Immature natural killer cell (primary cell): ENCODE measurements at regions not wholly inside any gene's neighbourhood (a gene's known extent, or its start where the extent isn't known, plus 50 kb on each side); places are given as distances from the start of the nearest gene placed in this dataset.
"Not testable (repeated sequence)": the region's sequence is repeated elsewhere in the genome, so short reads cannot be mapped to it uniquely, and the experiment has no call there.

Experiments used
- DNase-seq, 3 donors: peaks; one replicate each; pipeline ENCODE4 v3.0.0; 2022; ENCODE audit warnings: mixed read lengths in 1 of 3
- H3K27ac Mint-ChIP-seq, 6 donors: one replicate each; pipeline ENCODE4 v1.8.0; 2020; ENCODE audit warnings: mixed read lengths in 6 of 6, mild to moderate bottlenecking in 5 of 6, inconsistent platforms in 4 of 6, moderate library complexity in 3 of 6
- H3K27me3 Mint-ChIP-seq, 3 donors: one replicate each; pipeline ENCODE4 v1.8.0; 2020 to 2021; ENCODE audit warnings: low read depth in 3 of 3, mild to moderate bottlenecking in 3 of 3, mixed read lengths in 3 of 3, moderate library complexity in 3 of 3, inconsistent platforms in 1 of 3
- H3K36me3 Mint-ChIP-seq, 3 donors: one replicate each; pipeline ENCODE4 v1.8.0; 2020; ENCODE audit warnings: mixed read lengths in 3 of 3, inconsistent platforms in 2 of 3, mild to moderate bottlenecking in 2 of 3
- H3K4me1 Mint-ChIP-seq, 2 donors: one replicate each; pipeline ENCODE4 v1.8.0; 2020; ENCODE audit warnings: inconsistent platforms in 2 of 2, mild to moderate bottlenecking in 2 of 2, mixed read lengths in 2 of 2, moderate library complexity in 1 of 2
- H3K4me3 Mint-ChIP-seq, 5 donors: one replicate each; pipeline ENCODE4 v1.8.0; 2020; ENCODE audit warnings: mild to moderate bottlenecking in 5 of 5, mixed read lengths in 5 of 5, inconsistent platforms in 3 of 5, moderate library complexity in 3 of 5
- H3K9me3 Mint-ChIP-seq, 6 donors: one replicate each; pipeline ENCODE4 v1.8.0; 2020; ENCODE audit warnings: mild to moderate bottlenecking in 6 of 6, mixed read lengths in 6 of 6, inconsistent platforms in 4 of 6, moderate library complexity in 3 of 6

DNA sequence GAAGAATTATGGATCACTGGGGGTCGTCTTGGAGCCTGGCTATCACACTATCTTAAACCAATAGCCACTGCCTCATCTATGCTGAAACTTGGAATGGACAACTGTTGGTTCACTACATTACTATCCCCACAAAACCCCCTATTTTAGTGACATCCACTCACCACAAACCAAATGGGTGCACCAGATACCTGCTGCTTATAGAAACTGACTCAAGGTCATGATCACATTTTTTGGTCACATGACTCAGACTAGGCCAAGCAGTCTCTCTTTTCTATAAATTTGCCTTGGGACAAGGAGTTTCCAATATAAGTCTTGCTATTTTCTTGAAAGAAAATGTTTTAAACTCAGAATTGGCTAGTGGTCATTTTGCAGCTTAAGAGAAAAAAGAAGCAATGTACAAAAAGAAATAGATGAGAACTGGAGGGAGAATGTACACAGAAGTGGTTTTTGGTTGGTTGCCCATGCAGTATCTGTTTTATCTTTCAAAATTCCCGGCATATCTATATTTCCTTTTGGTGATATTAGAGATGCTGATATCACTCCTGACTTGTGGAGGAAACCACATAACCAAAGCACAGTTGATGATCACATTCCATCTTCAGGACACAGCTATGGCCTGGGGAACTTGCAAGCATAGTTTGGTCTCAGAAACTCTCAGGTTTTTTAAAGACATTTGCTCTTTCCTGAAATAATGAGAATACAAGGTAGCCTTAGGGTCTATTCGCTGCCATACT lies 85.2 kb upstream of the CACNA2D1 start:
- no peak for DNase-seq
- no peak overlapping the region for H3K4me3 Mint-ChIP-seq

DNA sequence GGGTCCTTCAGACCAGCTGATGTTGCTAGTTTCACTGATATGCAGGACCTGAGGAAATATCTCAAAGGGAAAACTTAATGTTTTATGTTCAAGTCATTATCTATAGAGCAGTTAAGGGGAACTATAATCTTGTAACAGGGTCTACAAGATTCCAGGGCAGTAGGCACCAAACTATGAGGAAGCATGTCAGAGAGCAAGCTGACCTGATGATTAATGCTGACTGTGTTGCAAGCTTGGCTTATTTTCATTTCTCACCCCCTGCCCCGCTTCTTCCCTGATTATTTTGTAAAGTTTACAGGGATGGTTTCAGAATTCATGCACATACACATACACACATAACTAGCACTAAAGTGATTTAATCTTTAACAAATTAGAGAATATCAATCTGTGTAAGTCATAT lies 84.3 kb upstream of the CACNA2D1 start:
- no peaks in the 10 kb centered on the region for H3K36me3 Mint-ChIP-seq
- H3K27me3 Mint-ChIP-seq, result peaks cover 0 to 2% (median 0%) of the 10 kb centered on the region in 3 donors
- H3K4me3 Mint-ChIP-seq, result no peak overlapping the region
- no peaks in the 10 kb centered on the region for H3K4me1 Mint-ChIP-seq
- no peak for DNase-seq
- peaks cover 2 to 31% (median 6%) of the 10 kb centered on the region in 6 donors for H3K9me3 Mint-ChIP-seq
- H3K27ac Mint-ChIP-seq, result no peak overlapping the region

More for the DNA sequence above, 85.2 kb upstream of the CACNA2D1 start:
- H3K4me1 Mint-ChIP-seq, result no peaks in the 10 kb centered on the region
- H3K36me3 Mint-ChIP-seq, result no peaks in the 10 kb centered on the region
- H3K9me3 Mint-ChIP-seq, result peaks cover 1 to 31% (median 2%) of the 10 kb centered on the region in 6 donors
- H3K27ac Mint-ChIP-seq, result no peak overlapping the region
- peaks cover 0 to 2% (median 0%) of the 10 kb centered on the region in 3 donors for H3K27me3 Mint-ChIP-seq

DNA sequence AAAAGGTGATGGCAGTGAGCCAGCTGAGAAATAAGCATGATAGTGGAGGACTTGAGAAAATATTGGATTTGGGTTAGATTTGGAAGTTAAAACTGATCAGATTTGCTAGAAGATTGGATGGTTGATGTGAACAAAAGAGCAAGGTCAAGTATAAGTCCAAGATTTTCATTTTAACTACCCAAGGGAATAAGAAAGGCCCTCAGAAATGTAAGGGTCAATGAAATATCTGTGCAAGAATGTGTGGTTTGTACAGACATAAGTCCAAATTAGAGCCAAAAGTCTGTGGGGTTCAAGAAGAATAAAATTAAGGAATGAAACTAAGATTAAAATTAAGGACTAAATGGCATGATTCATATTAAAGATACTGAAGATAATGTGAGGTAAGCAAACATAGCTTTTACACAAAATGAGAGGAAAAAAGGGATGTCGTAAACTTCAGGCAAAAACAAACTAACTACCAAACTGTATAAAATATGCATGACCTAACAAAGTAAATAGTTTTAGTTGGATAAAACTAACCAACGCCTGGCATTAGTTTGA lies 78.4 kb upstream of the CACNA2D1 start:
- Mint-ChIP-seq H3K9me3 (peaks cover 0 to 30% (median 10%) of the 10 kb centered on the region in 6 donors), H3K4me1 (no peaks in the 10 kb centered on the region), H3K4me3 (no peak overlapping the region), H3K27ac (no peak overlapping the region), H3K27me3 (peaks cover 0 to 1% (median 0%) of the 10 kb centered on the region in 3 donors), H3K36me3 (no peaks in the 10 kb centered on the region)
- DNase-seq, result no peak

DNA sequence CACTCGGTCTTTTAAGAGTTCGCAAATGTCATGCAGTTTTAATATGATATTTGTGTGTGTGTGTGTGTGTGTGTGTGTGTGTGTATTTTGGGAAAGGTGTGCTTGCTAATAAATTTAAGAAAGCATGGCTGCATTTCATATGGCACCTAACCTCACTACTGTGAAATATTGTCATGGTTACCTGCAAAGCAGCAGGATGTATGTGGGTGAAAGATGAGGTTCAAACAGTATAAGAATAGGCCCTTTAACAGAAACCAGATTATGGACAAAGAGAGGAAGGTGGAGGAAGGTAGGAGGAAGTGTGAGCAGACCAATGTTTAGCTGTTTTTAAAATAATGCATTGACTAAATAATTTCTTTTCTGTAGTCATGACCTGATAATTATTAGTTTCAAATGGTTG lies 73.5 kb upstream of the CACNA2D1 start:
- peaks cover 0 to 1% (median 0%) of the 10 kb centered on the region in 3 donors for H3K27me3 Mint-ChIP-seq
- no peak overlapping the region for H3K27ac Mint-ChIP-seq
- H3K4me1 Mint-ChIP-seq, result no peaks in the 10 kb centered on the region

DNA sequence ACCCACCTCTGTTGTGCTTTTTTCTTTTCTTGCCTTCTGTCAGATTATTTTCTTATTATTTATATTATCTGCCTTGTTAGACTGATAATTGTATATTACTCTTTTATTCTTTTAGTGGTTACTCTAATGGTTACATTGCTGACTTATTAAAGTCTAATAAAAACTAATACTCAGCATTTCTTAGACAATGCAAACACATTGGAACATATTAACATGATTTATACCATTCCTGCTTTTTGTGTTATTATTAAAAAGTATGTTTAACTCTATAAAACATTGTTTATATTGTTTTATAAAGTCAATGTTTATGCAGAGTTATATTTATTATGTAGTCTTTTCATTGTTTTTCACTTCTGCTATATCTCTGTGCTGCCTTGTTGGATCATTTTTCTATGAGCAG lies 68.0 kb upstream of the CACNA2D1 start:
- Mint-ChIP-seq H3K9me3 (peaks cover 0 to 14% (median 4%) of the 10 kb centered on the region in 6 donors), H3K27ac (no peak overlapping the region), H3K36me3 (no peaks in the 10 kb centered on the region), H3K4me3 (no peak overlapping the region), H3K27me3 (peaks cover 0 to 4% (median 1%) of the 10 kb centered on the region in 3 donors), H3K4me1 (no peaks in the 10 kb centered on the region)
- no peak for DNase-seq

More for the DNA sequence above, 73.5 kb upstream of the CACNA2D1 start:
- Mint-ChIP-seq H3K9me3 (peaks cover 0 to 31% (median 6%) of the 10 kb centered on the region in 6 donors), H3K4me3 (no peak overlapping the region), H3K36me3 (no peaks in the 10 kb centered on the region)
- DNase-seq, result no peak

DNA sequence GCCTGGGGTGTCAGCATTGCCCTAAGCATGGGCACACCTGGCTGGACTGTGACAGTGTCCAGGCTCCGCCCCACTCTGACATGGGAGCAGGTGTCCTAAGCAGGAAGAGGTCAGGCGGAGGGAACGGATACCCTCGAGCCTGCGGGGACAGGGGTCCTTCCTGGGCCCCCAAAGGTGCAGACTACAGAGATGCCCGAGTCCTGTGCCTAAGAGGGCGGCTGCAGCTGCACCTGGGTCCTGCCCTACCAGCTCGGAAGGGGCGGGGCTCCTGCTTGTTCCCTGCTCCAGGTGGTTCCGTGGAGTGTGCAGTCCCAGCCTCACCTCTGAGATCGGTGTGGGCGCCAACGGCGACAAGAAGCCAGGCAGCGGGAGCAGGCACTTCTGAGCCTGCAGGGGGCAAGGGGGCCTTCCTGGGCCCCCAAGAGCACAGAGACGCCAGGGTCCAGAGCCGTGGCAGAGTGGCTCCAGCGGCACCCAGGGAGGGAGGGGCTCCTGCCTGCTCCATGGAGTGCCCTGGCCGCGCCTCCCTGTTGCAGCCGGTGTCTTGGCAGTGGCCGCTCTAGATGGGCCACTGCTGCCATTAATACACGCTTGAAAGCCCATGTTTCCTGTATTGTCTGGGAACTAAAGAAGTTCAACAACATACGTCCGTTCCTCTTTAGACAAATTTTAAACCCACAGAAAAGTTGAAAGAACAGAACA lies 64.5 kb upstream of the CACNA2D1 start:
- no peak overlapping the region for H3K27ac Mint-ChIP-seq
- H3K4me3 Mint-ChIP-seq, result no peak overlapping the region
- DNase-seq, result no peak
- H3K9me3 Mint-ChIP-seq, result peaks cover 0 to 19% (median 4%) of the 10 kb centered on the region in 6 donors
- peaks cover 0 to 3% (median 0%) of the 10 kb centered on the region in 3 donors for H3K36me3 Mint-ChIP-seq
- H3K27me3 Mint-ChIP-seq, result peaks cover 0 to 4% (median 4%) of the 10 kb centered on the region in 3 donors
- H3K4me1 Mint-ChIP-seq, result no peaks in the 10 kb centered on the region

DNA sequence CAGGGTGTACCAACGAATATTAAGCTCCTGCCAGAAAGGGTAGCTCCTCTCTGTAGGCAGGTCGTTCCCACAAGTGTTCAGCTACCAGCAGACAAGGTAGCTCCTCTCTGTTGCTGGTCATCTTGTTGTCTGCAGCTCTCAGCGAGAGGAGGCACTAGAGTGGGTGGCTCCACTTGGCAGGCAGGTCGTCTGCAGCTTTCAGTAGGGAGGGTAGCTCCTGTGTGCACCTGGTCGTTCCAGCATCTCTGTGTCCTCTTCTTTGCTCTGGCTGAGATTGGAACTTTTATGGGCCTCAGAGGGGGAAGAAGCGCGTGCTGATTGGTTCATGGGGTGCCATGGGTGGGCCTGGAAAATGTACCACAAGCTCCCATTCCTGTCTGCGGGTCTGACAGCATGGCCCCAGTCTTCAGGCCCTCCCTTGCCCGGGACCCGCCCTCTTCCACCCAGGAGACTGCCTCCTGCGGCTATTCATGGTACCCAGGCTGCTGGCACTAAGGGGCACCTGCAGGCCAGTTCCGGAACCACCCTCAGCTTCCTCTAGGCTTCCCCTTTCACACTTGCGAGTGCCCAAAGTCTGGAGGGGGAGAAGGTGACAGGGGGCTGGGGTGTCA lies 63.9 kb upstream of the CACNA2D1 start:
- H3K36me3 Mint-ChIP-seq, result peaks cover 0 to 3% (median 0%) of the 10 kb centered on the region in 3 donors
- no peak for DNase-seq
- H3K4me3 Mint-ChIP-seq, result no peak overlapping the region
- H3K27ac Mint-ChIP-seq, result no peak overlapping the region
- H3K4me1 Mint-ChIP-seq, result no peaks in the 10 kb centered on the region
- peaks cover 0 to 14% (median 4%) of the 10 kb centered on the region in 6 donors for H3K9me3 Mint-ChIP-seq
- H3K27me3 Mint-ChIP-seq, result peaks cover 0 to 4% (median 4%) of the 10 kb centered on the region in 3 donors

DNA sequence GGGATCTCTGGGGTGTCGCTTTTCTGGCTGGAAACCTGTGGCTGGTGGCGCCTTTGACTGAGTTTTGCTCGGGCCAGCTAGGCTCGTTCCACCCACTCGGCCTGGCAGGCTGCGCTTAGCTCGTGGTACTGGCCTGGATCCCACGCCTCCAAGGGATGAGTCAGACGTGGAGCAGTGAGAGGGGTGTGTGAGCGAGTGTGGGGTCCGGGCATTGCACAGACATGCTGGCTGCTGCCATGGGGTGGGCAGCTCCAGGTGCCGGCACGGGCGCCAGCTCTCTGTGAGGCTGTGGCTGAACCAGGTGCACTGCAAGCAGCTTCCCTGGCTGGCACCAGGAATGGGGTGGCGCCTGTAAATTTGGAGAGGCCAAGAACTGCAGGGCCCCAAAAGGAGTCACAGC lies 63.1 kb upstream of the CACNA2D1 start:
- Mint-ChIP-seq H3K4me1 (no peaks in the 10 kb centered on the region), H3K4me3 (no peak overlapping the region), H3K36me3 (peaks cover 0 to 3% (median 0%) of the 10 kb centered on the region in 3 donors), H3K27ac (no peak overlapping the region), H3K27me3 (peaks cover 0 to 4% (median 4%) of the 10 kb centered on the region in 3 donors), H3K9me3 (peaks cover 1 to 20% (median 6%) of the 10 kb centered on the region in 6 donors)
- no peak for DNase-seq

DNA sequence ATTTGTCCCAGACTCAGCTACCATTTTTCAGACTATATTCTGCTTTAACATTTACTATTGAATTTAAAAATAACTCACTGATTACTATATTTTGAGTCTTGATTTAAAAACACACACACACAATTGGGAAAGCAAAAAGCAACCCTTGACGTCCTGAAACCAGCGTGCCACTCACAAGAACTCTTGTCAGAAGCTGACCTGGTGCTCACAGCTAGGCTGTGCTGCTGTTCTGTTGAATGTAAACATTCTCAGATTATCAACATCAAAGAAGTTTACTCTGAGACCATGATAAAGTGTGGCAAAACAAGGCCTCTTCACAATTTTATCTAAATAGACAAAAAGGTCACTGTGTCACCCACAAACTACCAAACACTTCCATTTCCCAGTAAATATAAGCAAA lies 62.6 kb upstream of the CACNA2D1 start:
- Mint-ChIP-seq H3K4me1 (no peaks in the 10 kb centered on the region), H3K4me3 (no peak overlapping the region), H3K27ac (no peak overlapping the region), H3K36me3 (peaks cover 0 to 3% (median 0%) of the 10 kb centered on the region in 3 donors), H3K9me3 (peaks cover 1 to 25% (median 10%) of the 10 kb centered on the region in 6 donors), H3K27me3 (peaks cover 0 to 4% (median 4%) of the 10 kb centered on the region in 3 donors)
- no peak for DNase-seq

DNA sequence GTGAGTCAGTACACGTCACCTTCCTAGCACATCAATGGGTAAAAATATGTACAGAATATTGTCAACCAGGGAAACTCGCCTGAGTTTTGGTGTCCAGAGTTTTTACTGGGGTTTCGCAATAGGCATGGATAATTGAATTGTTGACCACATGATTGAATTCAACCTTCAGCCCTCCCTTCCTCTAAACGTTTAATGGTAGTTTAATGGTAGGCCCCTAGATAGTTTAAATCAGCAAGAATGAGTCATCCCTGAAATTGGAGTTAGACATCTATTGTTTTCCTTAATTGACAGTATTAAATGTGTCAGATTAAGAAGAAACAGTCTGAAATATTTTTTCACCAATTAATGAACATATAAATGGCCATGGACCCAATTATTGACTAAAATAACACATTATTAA lies 57.8 kb upstream of the CACNA2D1 start:
- no peak for DNase-seq
- peaks cover 2 to 26% (median 14%) of the 10 kb centered on the region in 6 donors for H3K9me3 Mint-ChIP-seq
- H3K4me3 Mint-ChIP-seq, result no peak overlapping the region
- no peak overlapping the region for H3K27ac Mint-ChIP-seq
- H3K27me3 Mint-ChIP-seq, result peaks cover 0 to 2% (median 0%) of the 10 kb centered on the region in 3 donors
- H3K4me1 Mint-ChIP-seq, result no peaks in the 10 kb centered on the region
- H3K36me3 Mint-ChIP-seq, result peaks cover 0 to 3% (median 0%) of the 10 kb centered on the region in 3 donors

DNA sequence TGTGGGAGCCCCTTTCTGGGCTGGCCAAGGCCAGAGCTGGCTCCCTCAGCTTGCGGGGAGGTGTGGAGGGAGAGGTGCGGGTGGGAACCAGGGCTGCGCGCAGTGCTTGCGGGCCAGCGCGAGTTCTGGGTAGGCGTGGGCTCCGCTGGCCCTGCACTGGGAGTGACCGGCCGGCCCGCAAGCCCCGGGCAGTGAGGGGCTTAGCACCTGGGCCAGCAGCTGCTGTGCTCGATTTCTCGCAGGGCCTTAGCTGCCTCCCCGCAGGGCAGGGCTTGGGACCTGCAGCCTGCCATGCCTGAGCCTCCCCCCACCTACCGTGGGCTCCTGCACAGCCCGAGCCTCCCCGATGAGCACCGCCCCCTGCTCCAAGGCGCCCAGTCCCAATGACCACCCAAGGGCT lies 56.0 kb upstream of the CACNA2D1 start:
- not testable (repeated sequence) for H3K4me3 Mint-ChIP-seq, H3K27me3 Mint-ChIP-seq, DNase-seq, H3K27ac Mint-ChIP-seq, H3K36me3 Mint-ChIP-seq, H3K4me1 Mint-ChIP-seq
- H3K9me3 Mint-ChIP-seq, result peaks cover 2 to 23% (median 13%) of the 10 kb centered on the region in 6 donors

DNA sequence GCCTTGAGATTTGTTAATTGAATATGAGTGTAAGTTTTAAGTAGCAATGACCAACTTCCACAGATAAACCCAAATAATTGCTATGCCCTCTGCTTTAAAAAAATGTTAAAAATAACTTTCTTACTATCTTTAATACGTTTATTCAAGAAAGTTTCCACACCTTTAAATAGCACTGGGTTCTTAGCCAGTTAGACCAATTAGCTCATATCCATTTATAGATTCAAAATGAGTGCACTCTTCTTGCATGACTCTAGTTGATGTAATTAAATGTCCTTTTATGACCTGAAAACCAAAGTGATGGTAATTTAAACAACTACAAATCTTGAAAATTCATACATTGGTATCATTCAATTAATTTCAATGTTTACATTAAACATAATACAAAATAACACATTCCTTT lies 50.8 kb upstream of the CACNA2D1 start:
- DNase-seq, result no peak
- Mint-ChIP-seq H3K4me3 (no peak overlapping the region), H3K36me3 (no peaks in the 10 kb centered on the region), H3K4me1 (no peaks in the 10 kb centered on the region), H3K9me3 (peaks cover 4 to 18% (median 9%) of the 10 kb centered on the region in 6 donors), H3K27me3 (peaks cover 0 to 2% (median 0%) of the 10 kb centered on the region in 3 donors), H3K27ac (no peak overlapping the region)
